ENCODE measurements at regions not wholly inside any gene's neighbourhood (a gene's known extent, or its start where the extent isn't known, plus 50 kb on each side); places are given as distances from the start of the nearest gene placed in this dataset.

- no peak for TF ChIP-seq CBX2 (IDR thresholded peaks at IDR 0.05; ENCODE audit: low read depth, low read length)
- TF ChIP-seq CBX2 (CRISPR knock-in tag; IDR thresholded peaks at IDR 0.05; ENCODE audit: low read depth) = no peak
- TF ChIP-seq U2AF2 (IDR thresholded peaks at IDR 0.05; ENCODE audit: low read depth, low read length) = no peak
- TF ChIP-seq CTCF (CRISPR knock-in tag; IDR thresholded peaks at IDR 0.05) = no peak
- no peak for TF ChIP-seq IKZF1 (IDR thresholded peaks at IDR 0.05)
- TF ChIP-seq ATF7 (IDR thresholded peaks at IDR 0.05) = no peak
- no peak for TF ChIP-seq ATF7 (CRISPR knock-in tag; IDR thresholded peaks at IDR 0.05)
- TF ChIP-seq ATRX (CRISPR knock-in tag; IDR thresholded peaks at IDR 0.05; ENCODE audit: borderline replicate concordance) = no peak
Measured at GRCh38 chr6:160891690-160892089, 99.9 kb upstream of the MAP3K4 start.

All from HepG2 (cell line).